Neural progenitor cell (in vitro differentiated cells): ENCODE measurements at regions not wholly inside any gene's neighbourhood (a gene's known extent, or its start where the extent isn't known, plus 50 kb on each side); places are given as distances from the start of the nearest gene placed in this dataset.
A peak's percentile ranks its signal among the peaks of the same experiment; 100 is the strongest.

ENCODE experiments used
- DNase-seq: peaks from one replicate; pipeline ENCODE4 v3.0.0-alpha.2; 2016; ENCODE audit warnings: low spot score
- H2AFZ ChIP-seq: fragments of 200-600 bp; sonication (generic); replicated peaks from 2 replicates; pipeline ENCODE4 v1.6.1; 2016; ENCODE audit warnings: antibody characterized with exemption
- H3F3A ChIP-seq: fragments of 200-600 bp; sonication (generic); 2 replicates; pipeline ENCODE4 v1.6.1; 2016; ENCODE audit warnings: antibody characterized with exemption, low read depth
- H3K27ac ChIP-seq: fragments of 200-600 bp; sonication (generic); 2 replicates; pipeline ENCODE4 v1.5.1; 2016; ENCODE audit warnings: mild to moderate bottlenecking
- H3K27me3 ChIP-seq: fragments of 200-600 bp; sonication (generic); 2 replicates; pipeline ENCODE4 v1.6.1; 2016; ENCODE audit warnings: mild to moderate bottlenecking, moderate library complexity
- H3K36me3 ChIP-seq: fragments of 200-600 bp; sonication (generic); 2 replicates; pipeline ENCODE4 v1.5.1; 2016
- H3K4me1 ChIP-seq: fragments of 200-600 bp; sonication (generic); 2 replicates; pipeline ENCODE4 v1.6.1; 2016; ENCODE audit warnings: mixed run types
- H3K4me2 ChIP-seq: fragments of 200-600 bp; sonication (generic); 2 replicates; pipeline ENCODE4 v1.6.1; 2016
- H3K4me3 ChIP-seq: fragments of 200-600 bp; sonication (generic); 2 replicates; pipeline ENCODE4 v1.5.1; 2016
- H3K79me2 ChIP-seq: fragments of 200-600 bp; sonication (generic); 2 replicates; pipeline ENCODE4 v1.6.1; 2016; ENCODE audit warnings: low read depth
- H3K9ac ChIP-seq: fragments of 200-600 bp; sonication (generic); 2 replicates; pipeline ENCODE4 v1.6.1; 2016
- H3K9me3 ChIP-seq: fragments of 200-600 bp; sonication (generic); 2 replicates; pipeline ENCODE4 v1.5.1; 2016; ENCODE audit warnings: low read depth
- H4K20me1 ChIP-seq: fragments of 200-600 bp; sonication (generic); 2 replicates; pipeline ENCODE4 v1.6.1; 2016; ENCODE audit warnings: low read depth
- H3K27ac Mint-ChIP-seq: 3 replicates; pipeline ENCODE4 v1.8.0; 2021; ENCODE audit warnings: mixed read lengths
- H3K27me3 Mint-ChIP-seq: 2 replicates; pipeline ENCODE4 v1.8.0; 2022; ENCODE audit warnings: low read depth, mild to moderate bottlenecking, inconsistent platforms, moderate library complexity, mixed read lengths; ENCODE audit not compliant: insufficient read depth
- H3K36me3 Mint-ChIP-seq: 3 replicates; pipeline ENCODE4 v1.8.0; 2021; ENCODE audit warnings: mixed read lengths
- H3K4me1 Mint-ChIP-seq: 3 replicates; pipeline ENCODE4 v1.8.0; 2021; ENCODE audit warnings: mixed read lengths
- H3K4me3 Mint-ChIP-seq: 3 replicates; pipeline ENCODE4 v1.8.0; 2021; ENCODE audit warnings: mild to moderate bottlenecking, moderate library complexity, mixed read lengths
- H3K9me3 Mint-ChIP-seq: 3 replicates; pipeline ENCODE4 v1.8.0; 2020; ENCODE audit warnings: mixed read lengths
- CTCF ChIP-seq: fragments of 200-600 bp; sonication (generic); IDR thresholded peaks from 2 replicates; pipeline ENCODE4 v1.5.1; 2017; ENCODE audit warnings: antibody characterized with exemption, mild to moderate bottlenecking
- EZH2 ChIP-seq: fragments of 200-600 bp; sonication (generic); IDR thresholded peaks from 2 replicates; pipeline ENCODE4 v1.6.1; 2017; ENCODE audit warnings: antibody characterized with exemption, mild to moderate bottlenecking, moderate library complexity
- EZH2phosphoT487 ChIP-seq: fragments of 200-600 bp; sonication (generic); IDR thresholded peaks from 2 replicates; pipeline ENCODE4 v1.6.1; 2017; ENCODE audit warnings: antibody characterized with exemption

GRCh38 chr4:157459785-157460184 is 239.3 kb downstream of the GRIA2 start:
- Histone ChIP-seq H3K4me2 (peak overlapping the region; percentile 50), H2AFZ (no peak overlapping the region), H3K79me2 (no peaks in the 10 kb centered on the region), H3K4me3 (no peak overlapping the region), H3K36me3 (no peaks in the 10 kb centered on the region), H3K9ac (no peak overlapping the region), H3K27me3 (no peaks in the 10 kb centered on the region), H3K9me3 (no peaks in the 10 kb centered on the region), H3K4me1 (peaks cover 15% of the 10 kb centered on the region), H4K20me1 (no peaks in the 10 kb centered on the region), H3K27ac (peak overlapping the region; percentile 16), H3F3A (peaks cover 7% of the 10 kb centered on the region)
- no peak overlapping the region for H3K4me3 Mint-ChIP-seq
- H3K27ac Mint-ChIP-seq = no peak overlapping the region
- TF ChIP-seq EZH2 (no peak), EZH2phosphoT487 (peak; percentile 69), CTCF (no peak)
- DNase-seq = peak; percentile 70
- H3K4me1 Mint-ChIP-seq = peaks cover 12% of the 10 kb centered on the region
- peaks cover 7% of the 10 kb centered on the region for H3K9me3 Mint-ChIP-seq
- H3K27me3 Mint-ChIP-seq = peaks cover 3% of the 10 kb centered on the region
- H3K36me3 Mint-ChIP-seq = no peaks in the 10 kb centered on the region

GRCh38 chr4:157447195-157447594 is 226.7 kb downstream of the GRIA2 start:
- Histone ChIP-seq H3K79me2 (no peaks in the 10 kb centered on the region), H3K4me1 (no peaks in the 10 kb centered on the region), H2AFZ (no peak overlapping the region), H3K36me3 (no peaks in the 10 kb centered on the region), H3K9ac (no peak overlapping the region), H3F3A (no peaks in the 10 kb centered on the region), H4K20me1 (no peaks in the 10 kb centered on the region), H3K27ac (no peak overlapping the region), H3K9me3 (no peaks in the 10 kb centered on the region), H3K4me3 (no peak overlapping the region), H3K27me3 (no peaks in the 10 kb centered on the region), H3K4me2 (no peak overlapping the region)
- Mint-ChIP-seq H3K27ac (no peak overlapping the region), H3K4me3 (no peak overlapping the region), H3K27me3 (no peaks in the 10 kb centered on the region), H3K9me3 (no peaks in the 10 kb centered on the region), H3K36me3 (no peaks in the 10 kb centered on the region), H3K4me1 (no peaks in the 10 kb centered on the region)
- no peak for TF ChIP-seq EZH2
- no peak for DNase-seq

- H3K4me3 ChIP-seq = no peak overlapping the region
Measured at GRCh38 chr4:157444014-157444413, 223.5 kb downstream of the GRIA2 start.

More at GRCh38 chr4:157444014-157444413, 223.5 kb downstream of the GRIA2 start:
- Histone ChIP-seq H3K4me2 (no peak overlapping the region), H3K36me3 (no peaks in the 10 kb centered on the region), H3K4me1 (no peaks in the 10 kb centered on the region), H3K27me3 (no peaks in the 10 kb centered on the region), H3K27ac (no peak overlapping the region), H2AFZ (no peak overlapping the region), H3K9me3 (no peaks in the 10 kb centered on the region), H3K9ac (no peak overlapping the region), H3K79me2 (no peaks in the 10 kb centered on the region), H3F3A (no peaks in the 10 kb centered on the region), H4K20me1 (no peaks in the 10 kb centered on the region)
- H3K36me3 Mint-ChIP-seq = no peaks in the 10 kb centered on the region
- no peak overlapping the region for H3K27ac Mint-ChIP-seq
- no peak overlapping the region for H3K4me3 Mint-ChIP-seq
- no peak for DNase-seq
- H3K27me3 Mint-ChIP-seq = no peaks in the 10 kb centered on the region
- H3K4me1 Mint-ChIP-seq = no peaks in the 10 kb centered on the region
- H3K9me3 Mint-ChIP-seq = no peaks in the 10 kb centered on the region
- no peak for TF ChIP-seq CTCF
- TF ChIP-seq EZH2 = no peak
- TF ChIP-seq EZH2phosphoT487 = no peak
